PFSK-1 (cell line): ENCODE measurements at regions not wholly inside any gene's neighbourhood (a gene's known extent, or its start where the extent isn't known, plus 50 kb on each side); places are given as distances from the start of the nearest gene placed in this dataset.

Source experiments
- FOXP2 ChIP-seq: optimal IDR thresholded peaks from 2 replicates; pipeline ENCODE3; 2011; ENCODE audit warnings: borderline replicate concordance, control low read depth, inconsistent platforms; ENCODE audit not compliant: insufficient read depth; ENCODE audit errors: extremely low read length, extremely low read depth
- POLR2AphosphoS5 ChIP-seq: IDR thresholded peaks from 2 replicates; pipeline ENCODE4 v1.6.1; 2012; ENCODE audit warnings: low read depth, mild to moderate bottlenecking, control low read depth, low read length, moderate library complexity
- SIN3A ChIP-seq: IDR thresholded peaks from 2 replicates; pipeline ENCODE4 v1.6.1; 2012; ENCODE audit warnings: mild to moderate bottlenecking, low read length, moderate library complexity, borderline replicate concordance; ENCODE audit not compliant: insufficient read depth
- TAF1 ChIP-seq: IDR thresholded peaks from 2 replicates; pipeline ENCODE4 v1.6.1; 2012; ENCODE audit warnings: low read length, control low read depth, borderline replicate concordance; ENCODE audit not compliant: insufficient read depth
- TF ChIP-seq, protein P1 (sequence below), 2 experiments: IDR thresholded peaks; 2 replicates each; pipeline versions ENCODE4 v1.6.1 to v1.8.0; 2011 to 2012; ENCODE audit warnings: low read depth in 2 of 2, low read length in 2 of 2, control low read depth in 1 of 2, inconsistent platforms in 1 of 2, mild to moderate bottlenecking in 1 of 2, moderate library complexity in 1 of 2; ENCODE audit not compliant: insufficient read depth in 1 of 2

DNA sequence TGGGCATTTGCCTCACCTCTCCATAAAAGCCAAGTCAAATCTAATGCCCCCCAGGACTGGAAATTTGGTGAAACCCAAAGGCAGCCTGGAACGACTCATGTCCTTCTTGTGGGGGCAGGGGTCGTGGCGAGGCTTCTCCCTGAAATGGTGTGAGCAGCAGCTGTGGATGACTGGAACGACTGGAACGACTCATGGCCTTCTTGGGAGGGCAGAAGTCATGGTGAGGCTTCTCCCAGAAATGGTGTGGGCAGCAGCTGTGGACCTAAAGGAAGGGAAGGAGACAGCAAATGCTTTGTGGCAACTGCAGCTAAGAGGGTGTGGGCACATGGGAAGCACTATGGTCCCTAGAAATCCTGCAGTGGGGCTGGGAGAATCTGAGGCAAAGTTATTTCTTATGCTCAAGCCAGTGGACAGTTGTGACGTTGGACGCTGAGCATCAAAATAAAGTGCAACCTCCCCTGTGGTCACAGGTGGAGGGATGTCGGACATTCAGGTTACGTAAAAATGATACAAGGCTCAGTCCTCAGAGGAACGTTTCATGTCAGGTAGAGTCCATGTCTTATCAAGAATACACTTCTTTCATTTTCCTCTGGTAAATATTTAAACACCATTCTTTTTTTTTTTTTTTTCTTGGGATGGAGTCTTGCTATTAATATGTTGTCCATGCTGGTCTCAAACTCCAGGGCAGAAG lies 107.0 kb upstream of the KIF5B start:
- TF ChIP-seq, protein P1, sequence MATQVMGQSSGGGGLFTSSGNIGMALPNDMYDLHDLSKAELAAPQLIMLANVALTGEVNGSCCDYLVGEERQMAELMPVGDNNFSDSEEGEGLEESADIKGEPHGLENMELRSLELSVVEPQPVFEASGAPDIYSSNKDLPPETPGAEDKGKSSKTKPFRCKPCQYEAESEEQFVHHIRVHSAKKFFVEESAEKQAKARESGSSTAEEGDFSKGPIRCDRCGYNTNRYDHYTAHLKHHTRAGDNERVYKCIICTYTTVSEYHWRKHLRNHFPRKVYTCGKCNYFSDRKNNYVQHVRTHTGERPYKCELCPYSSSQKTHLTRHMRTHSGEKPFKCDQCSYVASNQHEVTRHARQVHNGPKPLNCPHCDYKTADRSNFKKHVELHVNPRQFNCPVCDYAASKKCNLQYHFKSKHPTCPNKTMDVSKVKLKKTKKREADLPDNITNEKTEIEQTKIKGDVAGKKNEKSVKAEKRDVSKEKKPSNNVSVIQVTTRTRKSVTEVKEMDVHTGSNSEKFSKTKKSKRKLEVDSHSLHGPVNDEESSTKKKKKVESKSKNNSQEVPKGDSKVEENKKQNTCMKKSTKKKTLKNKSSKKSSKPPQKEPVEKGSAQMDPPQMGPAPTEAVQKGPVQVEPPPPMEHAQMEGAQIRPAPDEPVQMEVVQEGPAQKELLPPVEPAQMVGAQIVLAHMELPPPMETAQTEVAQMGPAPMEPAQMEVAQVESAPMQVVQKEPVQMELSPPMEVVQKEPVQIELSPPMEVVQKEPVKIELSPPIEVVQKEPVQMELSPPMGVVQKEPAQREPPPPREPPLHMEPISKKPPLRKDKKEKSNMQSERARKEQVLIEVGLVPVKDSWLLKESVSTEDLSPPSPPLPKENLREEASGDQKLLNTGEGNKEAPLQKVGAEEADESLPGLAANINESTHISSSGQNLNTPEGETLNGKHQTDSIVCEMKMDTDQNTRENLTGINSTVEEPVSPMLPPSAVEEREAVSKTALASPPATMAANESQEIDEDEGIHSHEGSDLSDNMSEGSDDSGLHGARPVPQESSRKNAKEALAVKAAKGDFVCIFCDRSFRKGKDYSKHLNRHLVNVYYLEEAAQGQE (IDR thresholded peaks at IDR 0.05; ENCODE audit: insufficient read depth in 1 of 2, low read depth in 2 of 2, low read length in 2 of 2) = no peak
- no peak for TF ChIP-seq POLR2AphosphoS5
- TF ChIP-seq TAF1 = no peak
- no peak for TF ChIP-seq FOXP2
- no peak for TF ChIP-seq SIN3A

DNA sequence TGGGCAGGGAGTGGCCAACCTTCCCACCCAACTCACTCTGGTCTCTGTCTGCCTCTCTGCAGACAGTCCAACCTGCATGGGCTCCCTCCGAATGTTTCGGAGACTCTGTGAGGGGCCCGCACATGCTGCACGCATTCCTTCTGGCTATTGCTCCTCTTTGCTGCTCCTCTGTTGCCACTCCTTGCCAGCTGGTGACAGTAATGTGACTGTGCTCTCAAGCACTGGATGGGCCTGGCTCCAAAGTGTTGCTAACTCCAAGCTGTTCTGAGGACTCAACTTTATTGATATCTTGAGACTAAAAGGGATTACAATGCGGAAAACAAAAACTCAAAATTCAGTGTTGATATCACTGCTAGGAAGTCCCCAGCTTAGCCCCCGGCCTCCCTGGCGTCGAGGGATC lies 105.4 kb upstream of the KIF5B start:
- TF ChIP-seq, protein P1 (IDR thresholded peaks at IDR 0.05; ENCODE audit: insufficient read depth in 1 of 2, low read depth in 2 of 2, low read length in 2 of 2) = no peak
- TF ChIP-seq SIN3A (no peak), POLR2AphosphoS5 (no peak), FOXP2 (no peak), TAF1 (no peak)

DNA sequence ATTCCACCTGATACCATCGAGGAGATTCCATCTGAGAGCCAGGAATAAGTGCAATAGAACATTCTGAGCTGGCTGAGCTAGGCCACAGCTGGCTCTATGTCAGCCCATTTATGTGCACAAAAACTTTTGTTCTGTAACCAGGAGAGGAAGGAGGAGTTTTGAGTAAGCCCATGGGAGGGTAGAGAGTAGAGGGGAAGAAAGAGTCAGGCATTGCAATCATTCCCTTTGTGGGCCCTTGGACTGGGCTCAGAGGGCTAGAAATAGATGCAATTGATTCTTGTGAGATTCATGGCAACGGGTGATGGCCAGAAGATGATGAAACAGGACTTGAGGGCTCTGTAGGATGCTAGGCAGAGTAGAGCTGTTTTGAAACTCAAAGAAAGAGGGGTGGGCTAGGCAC lies 104.6 kb upstream of the KIF5B start:
- no peak for TF ChIP-seq FOXP2
- TF ChIP-seq SIN3A = no peak
- TF ChIP-seq POLR2AphosphoS5 = no peak
- TF ChIP-seq TAF1 = no peak

DNA sequence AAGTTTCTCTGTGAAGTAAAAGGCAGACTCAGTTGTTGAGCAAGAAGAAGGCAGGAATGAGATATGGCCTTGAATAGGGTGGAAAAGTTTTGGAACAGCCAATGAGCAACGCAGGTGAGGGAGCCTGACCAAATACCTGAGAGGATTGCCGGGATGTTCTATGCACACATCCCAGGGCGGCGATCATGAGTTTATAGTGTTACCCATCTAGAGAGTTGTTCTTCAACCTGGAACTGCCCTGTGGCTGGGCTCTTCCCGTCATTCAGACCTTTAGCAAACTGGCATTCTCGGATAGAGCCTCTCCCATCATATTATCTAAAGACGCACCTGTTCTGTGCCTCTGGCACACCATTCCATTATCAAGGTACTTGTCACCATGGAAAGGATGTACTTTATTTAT lies 103.0 kb upstream of the KIF5B start:
- TF ChIP-seq FOXP2 (no peak), SIN3A (no peak), TAF1 (no peak), POLR2AphosphoS5 (no peak)
- TF ChIP-seq, protein P1 (IDR thresholded peaks at IDR 0.05; ENCODE audit: insufficient read depth in 1 of 2, low read depth in 2 of 2, low read length in 2 of 2) = no peak

DNA sequence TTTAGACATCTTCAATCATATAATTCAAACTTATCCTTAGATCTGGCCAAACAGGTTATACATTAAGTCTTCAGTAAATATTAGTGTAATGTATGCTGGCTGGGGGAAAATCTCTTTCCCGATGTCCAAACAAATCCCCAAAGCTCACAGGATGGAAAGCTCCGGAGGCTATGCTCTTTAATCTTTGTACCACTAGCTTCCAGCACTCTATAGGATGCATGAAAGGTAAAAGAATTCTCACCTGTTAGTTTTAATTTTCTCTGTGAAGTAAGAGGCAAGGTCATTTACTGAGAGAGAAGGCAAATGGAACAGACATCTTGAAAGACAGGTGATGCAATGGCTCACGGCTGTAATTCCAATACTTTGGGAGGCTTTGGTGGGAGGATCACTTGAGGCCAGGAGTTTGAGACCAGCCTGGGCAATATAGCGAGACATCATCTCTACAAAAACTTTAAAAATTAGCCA lies 99.8 kb upstream of the KIF5B start:
- TF ChIP-seq TAF1 (no peak), POLR2AphosphoS5 (no peak), SIN3A (no peak), FOXP2 (no peak)
- TF ChIP-seq, protein P1 (IDR thresholded peaks at IDR 0.05; ENCODE audit: insufficient read depth in 1 of 2, low read depth in 2 of 2, low read length in 2 of 2) = no peak
